ENCODE measurements at regions not wholly inside any gene's neighbourhood (a gene's known extent, or its start where the extent isn't known, plus 50 kb on each side); places are given as distances from the start of the nearest gene placed in this dataset.

DNA sequence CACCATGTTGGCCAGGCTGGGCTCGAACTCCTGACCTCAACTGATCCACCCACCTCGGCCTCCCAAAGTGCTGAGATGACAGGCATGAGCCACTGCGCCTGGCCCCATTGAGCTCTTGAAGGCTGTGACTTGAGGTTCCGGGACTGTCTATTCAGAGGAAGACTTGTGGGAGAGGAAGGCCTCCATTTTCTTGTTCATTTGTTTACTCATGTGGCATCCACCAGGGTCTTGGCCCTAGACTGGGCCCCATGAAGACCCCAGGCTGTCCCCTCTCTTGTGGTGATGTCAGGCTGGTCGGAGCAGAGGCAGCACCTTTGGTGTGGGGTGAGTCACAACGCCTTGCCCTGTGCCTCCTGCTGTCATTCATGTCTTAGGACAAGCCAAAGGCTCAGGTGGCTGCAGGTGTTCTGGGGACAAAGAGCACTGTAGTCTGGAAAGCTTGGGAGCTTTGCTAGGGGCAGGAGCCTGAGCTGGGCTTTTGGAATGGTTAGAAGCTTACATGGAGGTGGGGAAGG is 224.6 kb upstream of the C1orf174 start:
- peaks cover 2% of the 10 kb centered on the region for H3K4me1 ChIP-seq (ENCODE audit: insufficient read depth, insufficient read length)
- peaks cover 3% of the 10 kb centered on the region for H3K27me3 ChIP-seq (ENCODE audit: insufficient read depth, insufficient read length)
- TF ChIP-seq ZNF274 (IDR thresholded peaks at IDR 0.05; ENCODE audit: low read depth, low read length) = no peak
- no peak for TF ChIP-seq YY1 (IDR thresholded peaks at IDR 0.05; ENCODE audit: insufficient read depth, insufficient read length)
- no peak for TF ChIP-seq SUZ12 (IDR thresholded peaks at IDR 0.05; ENCODE audit: extremely low read depth, insufficient read depth, insufficient read length)
- H3K4me3 ChIP-seq (ENCODE audit: insufficient read length, low read depth) = no peak overlapping the region
- H3K9ac ChIP-seq (ENCODE audit: insufficient read length, low read depth) = no peak overlapping the region
- no peaks in the 10 kb centered on the region for H3K36me3 ChIP-seq (ENCODE audit: insufficient read depth, insufficient read length, low read length)
- no peaks in the 10 kb centered on the region; the same call in 1 of the 2 replicates for H3K9me3 ChIP-seq (ENCODE audit: insufficient read depth, low read length)
- DNase-seq (ENCODE audit: low read depth, low spot score) = no peak

GRCh38 chr1:4126251-4126650 is 226.2 kb upstream of the C1orf174 start:
- Histone ChIP-seq H3K4me1 (ENCODE audit: insufficient read depth, insufficient read length) (peaks cover 2% of the 10 kb centered on the region), H3K9ac (ENCODE audit: insufficient read length, low read depth) (no peak overlapping the region), H3K9me3 (ENCODE audit: insufficient read depth, low read length) (no peaks in the 10 kb centered on the region; the same call in 1 of the 2 replicates), H3K27me3 (ENCODE audit: insufficient read depth, insufficient read length) (peaks cover 14% of the 10 kb centered on the region), H3K4me3 (ENCODE audit: insufficient read length, low read depth) (no peak overlapping the region), H3K36me3 (ENCODE audit: insufficient read depth, insufficient read length, low read length) (no peaks in the 10 kb centered on the region)
- no peak for DNase-seq (ENCODE audit: low read depth, low spot score)
- no peak for TF ChIP-seq SUZ12 (IDR thresholded peaks at IDR 0.05; ENCODE audit: extremely low read depth, insufficient read depth, insufficient read length)

GRCh38 chr1:4126731-4127591 is 226.9 kb upstream of the C1orf174 start:
- Histone ChIP-seq H3K27me3 (ENCODE audit: insufficient read depth, insufficient read length) (peaks cover 20% of the 10 kb centered on the region), H3K9me3 (ENCODE audit: insufficient read depth, low read length) (no peaks in the 10 kb centered on the region; the same call in 1 of the 2 replicates), H3K36me3 (ENCODE audit: insufficient read depth, insufficient read length, low read length) (no peaks in the 10 kb centered on the region), H3K9ac (ENCODE audit: insufficient read length, low read depth) (no peak overlapping the region), H3K4me3 (ENCODE audit: insufficient read length, low read depth) (no peak overlapping the region), H3K4me1 (ENCODE audit: insufficient read depth, insufficient read length) (peaks cover 2% of the 10 kb centered on the region)
- DNase-seq (ENCODE audit: low read depth, low spot score) = no peak
- TF ChIP-seq SUZ12 (IDR thresholded peaks at IDR 0.05; ENCODE audit: extremely low read depth, insufficient read depth, insufficient read length) (no peak), YY1 (IDR thresholded peaks at IDR 0.05; ENCODE audit: insufficient read depth, insufficient read length) (no peak), ZNF274 (IDR thresholded peaks at IDR 0.05; ENCODE audit: low read depth, low read length) (no peak)

- H3K36me3 ChIP-seq (ENCODE audit: insufficient read depth, insufficient read length, low read length) = no peaks in the 10 kb centered on the region
- TF ChIP-seq YY1 (IDR thresholded peaks at IDR 0.05; ENCODE audit: insufficient read depth, insufficient read length) (no peak), SUZ12 (IDR thresholded peaks at IDR 0.05; ENCODE audit: extremely low read depth, insufficient read depth, insufficient read length) (no peak), ZNF274 (IDR thresholded peaks at IDR 0.05; ENCODE audit: low read depth, low read length) (no peak)
- no peak for DNase-seq (ENCODE audit: low read depth, low spot score)
- peaks cover 20% of the 10 kb centered on the region for H3K27me3 ChIP-seq (ENCODE audit: insufficient read depth, insufficient read length)
- no peaks in the 10 kb centered on the region; the same call in 1 of the 2 replicates for H3K9me3 ChIP-seq (ENCODE audit: insufficient read depth, low read length)
- H3K9ac ChIP-seq (ENCODE audit: insufficient read length, low read depth) = no peak overlapping the region
- H3K4me1 ChIP-seq (ENCODE audit: insufficient read depth, insufficient read length) = peaks cover 2% of the 10 kb centered on the region
- no peak overlapping the region for H3K4me3 ChIP-seq (ENCODE audit: insufficient read length, low read depth)
Observed at GRCh38 chr1:4127592-4128140, 227.6 kb upstream of the C1orf174 start.

DNA sequence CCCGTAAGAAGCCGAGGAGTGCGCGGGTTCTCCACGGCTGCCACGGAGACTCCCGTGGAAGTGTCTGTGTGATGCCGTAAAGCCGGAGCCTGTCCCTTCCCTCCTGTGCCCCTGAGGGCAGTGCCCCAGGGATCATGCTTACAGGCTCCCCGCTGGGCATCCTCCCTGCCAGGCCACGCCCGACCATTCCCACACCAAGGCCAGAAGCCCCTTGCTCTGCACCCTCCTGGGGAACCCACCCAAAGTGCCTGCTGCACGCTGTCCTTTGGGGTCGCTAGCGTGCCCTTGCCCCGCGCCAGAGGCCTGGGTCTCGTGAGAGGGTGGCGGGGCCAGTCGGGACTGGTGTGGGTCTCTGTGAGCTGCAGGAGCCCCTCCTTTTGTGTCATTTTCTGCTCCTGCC is 228.5 kb upstream of the C1orf174 start:
- peaks cover 2% of the 10 kb centered on the region for H3K4me1 ChIP-seq (ENCODE audit: insufficient read depth, insufficient read length)
- H3K9ac ChIP-seq (ENCODE audit: insufficient read length, low read depth) = no peak overlapping the region
- H3K27me3 ChIP-seq (ENCODE audit: insufficient read depth, insufficient read length) = peaks cover 20% of the 10 kb centered on the region
- no peak for DNase-seq (ENCODE audit: low read depth, low spot score)
- no peaks in the 10 kb centered on the region for H3K36me3 ChIP-seq (ENCODE audit: insufficient read depth, insufficient read length, low read length)
- no peak for TF ChIP-seq YY1 (IDR thresholded peaks at IDR 0.05; ENCODE audit: insufficient read depth, insufficient read length)
- TF ChIP-seq SUZ12 (IDR thresholded peaks at IDR 0.05; ENCODE audit: extremely low read depth, insufficient read depth, insufficient read length) = no peak
- no peak for TF ChIP-seq ZNF274 (IDR thresholded peaks at IDR 0.05; ENCODE audit: low read depth, low read length)
- H3K4me3 ChIP-seq (ENCODE audit: insufficient read length, low read depth) = no peak overlapping the region
- no peaks in the 10 kb centered on the region for H3K9me3 ChIP-seq (ENCODE audit: insufficient read depth, low read length)

GRCh38 chr1:4129693-4130092 is 229.6 kb upstream of the C1orf174 start:
- no peak for DNase-seq (ENCODE audit: low read depth, low spot score)
- peaks cover 20% of the 10 kb centered on the region for H3K27me3 ChIP-seq (ENCODE audit: insufficient read depth, insufficient read length)
- H3K4me3 ChIP-seq (ENCODE audit: insufficient read length, low read depth) = no peak overlapping the region
- no peak overlapping the region for H3K9ac ChIP-seq (ENCODE audit: insufficient read length, low read depth)
- H3K36me3 ChIP-seq (ENCODE audit: insufficient read depth, insufficient read length, low read length) = no peaks in the 10 kb centered on the region
- TF ChIP-seq YY1 (IDR thresholded peaks at IDR 0.05; ENCODE audit: insufficient read depth, insufficient read length) = no peak
- TF ChIP-seq SUZ12 (IDR thresholded peaks at IDR 0.05; ENCODE audit: extremely low read depth, insufficient read depth, insufficient read length) = no peak
- TF ChIP-seq ZNF274 (IDR thresholded peaks at IDR 0.05; ENCODE audit: low read depth, low read length) = no peak
- peaks cover 2% of the 10 kb centered on the region for H3K4me1 ChIP-seq (ENCODE audit: insufficient read depth, insufficient read length)
- H3K9me3 ChIP-seq (ENCODE audit: insufficient read depth, low read length) = no peaks in the 10 kb centered on the region

DNA sequence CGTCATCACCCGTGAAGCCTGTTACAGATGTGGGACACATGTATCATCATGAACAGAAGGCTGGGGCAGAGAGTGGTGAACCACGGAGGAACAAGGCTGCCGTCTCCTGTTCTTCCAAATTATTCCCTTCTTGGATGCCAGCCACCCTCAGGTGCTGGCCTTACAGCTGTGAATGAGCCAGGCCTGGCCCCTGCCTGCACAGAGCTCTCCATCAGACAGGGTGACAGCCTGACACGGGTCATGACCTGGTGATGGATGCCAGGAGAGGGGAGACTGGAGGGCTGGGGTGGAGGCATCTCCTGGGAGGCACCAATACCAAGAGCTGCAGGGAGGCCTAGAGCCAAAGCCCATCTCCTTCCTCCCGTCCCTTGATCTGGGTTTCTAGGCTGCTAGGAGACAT is 230.0 kb upstream of the C1orf174 start:
- no peaks in the 10 kb centered on the region for H3K36me3 ChIP-seq (ENCODE audit: insufficient read depth, insufficient read length, low read length)
- peaks cover 2% of the 10 kb centered on the region for H3K4me1 ChIP-seq (ENCODE audit: insufficient read depth, insufficient read length)
- TF ChIP-seq SUZ12 (IDR thresholded peaks at IDR 0.05; ENCODE audit: extremely low read depth, insufficient read depth, insufficient read length) (no peak), ZNF274 (IDR thresholded peaks at IDR 0.05; ENCODE audit: low read depth, low read length) (no peak), YY1 (IDR thresholded peaks at IDR 0.05; ENCODE audit: insufficient read depth, insufficient read length) (no peak)
- no peak for DNase-seq (ENCODE audit: low read depth, low spot score)
- H3K4me3 ChIP-seq (ENCODE audit: insufficient read length, low read depth) = no peak overlapping the region
- H3K9me3 ChIP-seq (ENCODE audit: insufficient read depth, low read length) = no peaks in the 10 kb centered on the region
- H3K9ac ChIP-seq (ENCODE audit: insufficient read length, low read depth) = no peak overlapping the region
- H3K27me3 ChIP-seq (ENCODE audit: insufficient read depth, insufficient read length) = peaks cover 20% of the 10 kb centered on the region

All from NT2/D1 (cell line).